ENCODE measurements at regions not wholly inside any gene's neighbourhood (a gene's known extent, or its start where the extent isn't known, plus 50 kb on each side); places are given as distances from the start of the nearest gene placed in this dataset.

DNA sequence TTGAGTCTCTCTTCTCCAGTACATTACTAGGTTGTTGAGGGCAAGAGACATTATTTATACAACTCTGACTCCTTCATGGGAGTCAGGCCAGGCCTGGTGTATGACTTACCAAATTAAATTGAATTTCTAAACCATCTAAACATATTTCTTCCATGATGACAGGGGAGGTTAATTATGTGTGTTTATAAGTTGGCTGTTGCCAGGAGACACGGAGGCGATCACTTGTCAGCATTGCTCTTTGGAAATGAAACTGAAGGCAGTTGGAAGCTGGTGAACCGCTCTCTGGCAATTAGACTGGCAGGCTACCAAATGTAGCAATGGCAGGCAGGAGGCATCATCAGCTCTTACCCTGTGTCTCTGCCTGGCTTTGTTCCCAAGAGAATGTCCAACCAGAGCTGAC, 241.4 kb downstream of the KCNS3 start:
- Histone ChIP-seq H2BK120ac (replicated peaks; ENCODE audit: low read depth, low read length) (no peak overlapping the region), H2BK5ac (ENCODE audit: low read depth, low read length) (no peak overlapping the region), H3K4me3 (ENCODE audit: extremely low read depth in 1 of 4, insufficient read depth in 2 of 4, low read depth in 3 of 4, low read length in 4 of 4) (no peak overlapping the region), H2BK12ac (ENCODE audit: low read depth, low read length) (no peak overlapping the region), H3K4ac (replicated peaks; ENCODE audit: insufficient read length, low read depth, low read length) (no peak overlapping the region), H3K79me2 (ENCODE audit: control insufficient read depth in 1 of 2, insufficient read depth in 2 of 2, low read length in 2 of 2) (no peaks in the 10 kb centered on the region), H3K56ac (replicated peaks; ENCODE audit: insufficient read length, low read depth, low read length) (no peak overlapping the region), H4K5ac (ENCODE audit: insufficient read length, low read depth, low read length) (no peak overlapping the region), H3K23me2 (ENCODE audit: low read depth, low read length) (no peaks in the 10 kb centered on the region; the same call in 1 of the 2 replicates), H2AK5ac (ENCODE audit: low read depth, low read length) (no peak overlapping the region), H4K20me1 (replicated peaks in 1 of 2; ENCODE audit: control insufficient read depth in 1 of 2, insufficient read depth in 2 of 2, low read length in 2 of 2) (no peaks in the 10 kb centered on the region), H4K91ac (replicated peaks; ENCODE audit: insufficient read length, low read length) (no peak overlapping the region), H3K18ac (ENCODE audit: extremely low read depth, low read length) (no peak overlapping the region), H2AFZ (ENCODE audit: low read length) (no peak overlapping the region), H3K4me1 (replicated peaks in 1 of 4; ENCODE audit: control insufficient read depth in 3 of 4, insufficient read depth in 4 of 4, low read length in 3 of 4) (no peaks in the 10 kb centered on the region), H3K36me3 (ENCODE audit: control insufficient read depth in 2 of 4, insufficient read depth in 4 of 4, low read length in 3 of 4) (no peaks in the 10 kb centered on the region), H3K9ac (replicated peaks in 1 of 4; ENCODE audit: extremely low read depth in 1 of 4, low read depth in 3 of 4, low read length in 3 of 4) (no peak overlapping the region), H3K9me3 (ENCODE audit: insufficient read depth in 2 of 2, low read depth in 1 of 2, low read length in 1 of 2) (no peaks in the 10 kb centered on the region; a peak in 1 of 4 replicates), H3K27me3 (replicated peaks in 1 of 4; ENCODE audit: control insufficient read depth in 3 of 4, extremely low read depth in 1 of 4, insufficient read depth in 3 of 4, low read length in 3 of 4) (no peaks in the 10 kb centered on the region), H3K23ac (ENCODE audit: insufficient read length) (no peak overlapping the region), H4K8ac (ENCODE audit: extremely low read depth, insufficient read depth, low read length) (no peak overlapping the region), H3K4me2 (ENCODE audit: insufficient read depth in 1 of 2, low read depth in 2 of 2, low read length in 2 of 2) (no peak overlapping the region), H2BK20ac (ENCODE audit: low read length) (no peak overlapping the region), H3K14ac (ENCODE audit: insufficient read length) (no peak overlapping the region), H3K79me1 (ENCODE audit: low read depth, low read length) (no peaks in the 10 kb centered on the region), H3K27ac (ENCODE audit: low read depth, low read length) (no peak overlapping the region), H2BK15ac (ENCODE audit: low read length) (no peak overlapping the region)
- CTCF ChIA-PET (ENCODE audit: partially characterized antibody) = interaction anchor here (1.1 to 4.4 kb wide), 6 partner anchors 11 to 271 kb away, joined by 3 to 60 read pairs (median 3); no protein-coding TSS in a partner anchor
- no peak for DNase-seq (ENCODE audit: low read depth in 1 of 2, low spot score in 2 of 2)
- POLR2A ChIA-PET (ENCODE audit: partially characterized antibody) = no interaction called here
- WGBS, 2 experiments (ENCODE audit: extremely low coverage in 1 of 2, insufficient coverage in 1 of 2, insufficient read length in 1 of 2, insufficient replicate concordance in 2 of 2, low coverage in 1 of 2, low lambda C conversion rate in 2 of 2, missing lambda C conversion rate in 1 of 2) = 96% methylated on average over 3 of the region's 3 CpGs; no CpG with 5 or more reads in 1 of the 2 experiments
- no peak for TF ChIP-seq KDM4A (IDR thresholded peaks at IDR 0.05; ENCODE audit: low read depth, low read length, severe bottlenecking)
- no peak for TF ChIP-seq JUND (IDR thresholded peaks at IDR 0.05; ENCODE audit: low read length)
- FAIRE-seq = no peak
